ENCODE measurements at regions not wholly inside any gene's neighbourhood (a gene's known extent, or its start where the extent isn't known, plus 50 kb on each side); places are given as distances from the start of the nearest gene placed in this dataset.

DNA sequence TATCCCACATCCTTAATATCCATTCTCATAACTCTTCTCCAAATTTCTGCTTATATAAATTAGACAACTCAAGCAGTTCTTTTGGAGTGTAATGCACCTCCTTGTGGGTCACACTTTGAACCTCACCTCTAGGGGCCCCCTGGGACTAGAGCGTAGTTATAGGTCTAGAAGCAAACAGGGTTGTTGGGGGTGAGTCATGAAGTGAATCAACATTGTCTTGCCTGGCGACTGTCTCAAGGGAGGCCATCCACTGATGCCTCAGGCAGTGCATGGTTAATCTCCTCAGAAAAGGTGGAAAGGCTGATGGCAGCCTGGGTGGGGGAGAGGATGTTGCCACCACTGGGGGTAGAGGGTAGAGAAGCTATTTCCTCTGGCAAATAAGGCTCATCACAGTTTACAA, 129.1 kb downstream of the TNFRSF21 start:
- H3K79me2 ChIP-seq (ENCODE audit: insufficient read depth, low read length), result no peaks in the 10 kb centered on the region
- no peaks in the 10 kb centered on the region for H3K27me3 ChIP-seq (ENCODE audit: insufficient read depth, low read length)
- TF ChIP-seq, protein P1, sequence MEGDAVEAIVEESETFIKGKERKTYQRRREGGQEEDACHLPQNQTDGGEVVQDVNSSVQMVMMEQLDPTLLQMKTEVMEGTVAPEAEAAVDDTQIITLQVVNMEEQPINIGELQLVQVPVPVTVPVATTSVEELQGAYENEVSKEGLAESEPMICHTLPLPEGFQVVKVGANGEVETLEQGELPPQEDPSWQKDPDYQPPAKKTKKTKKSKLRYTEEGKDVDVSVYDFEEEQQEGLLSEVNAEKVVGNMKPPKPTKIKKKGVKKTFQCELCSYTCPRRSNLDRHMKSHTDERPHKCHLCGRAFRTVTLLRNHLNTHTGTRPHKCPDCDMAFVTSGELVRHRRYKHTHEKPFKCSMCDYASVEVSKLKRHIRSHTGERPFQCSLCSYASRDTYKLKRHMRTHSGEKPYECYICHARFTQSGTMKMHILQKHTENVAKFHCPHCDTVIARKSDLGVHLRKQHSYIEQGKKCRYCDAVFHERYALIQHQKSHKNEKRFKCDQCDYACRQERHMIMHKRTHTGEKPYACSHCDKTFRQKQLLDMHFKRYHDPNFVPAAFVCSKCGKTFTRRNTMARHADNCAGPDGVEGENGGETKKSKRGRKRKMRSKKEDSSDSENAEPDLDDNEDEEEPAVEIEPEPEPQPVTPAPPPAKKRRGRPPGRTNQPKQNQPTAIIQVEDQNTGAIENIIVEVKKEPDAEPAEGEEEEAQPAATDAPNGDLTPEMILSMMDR (IDR thresholded peaks at IDR 0.05; ENCODE audit: insufficient read depth, low read depth, low read length), result no peak
- TF ChIP-seq EZH2 (IDR thresholded peaks at IDR 0.05; ENCODE audit: insufficient read depth, low read length), result no peak
- FAIRE-seq (no peak), DNase-seq (ENCODE audit: low read depth) (no peak)
- H3K4me3 ChIP-seq (ENCODE audit: insufficient read depth, low read depth, low read length), result no peak overlapping the region
- H3K9ac ChIP-seq (ENCODE audit: low read length), result no peak overlapping the region
- H3K4me1 ChIP-seq (ENCODE audit: insufficient read depth, low read length), result no peaks in the 10 kb centered on the region
- Mint-ChIP-seq H3K4me1 (ENCODE audit: low read depth, unreplicated experiment) (peaks cover 12% of the 10 kb centered on the region), H3K36me3 (ENCODE audit: low read depth, unreplicated experiment) (peaks cover 3% of the 10 kb centered on the region), H3K27me3 (ENCODE audit: low read depth, unreplicated experiment) (no peaks in the 10 kb centered on the region), H3K27ac (ENCODE audit: unreplicated experiment) (peak overlapping the region; percentile 20), H3K4me3 (ENCODE audit: unreplicated experiment) (no peak overlapping the region), H3K9me3 (ENCODE audit: unreplicated experiment) (no peaks in the 10 kb centered on the region)
- H3K9me3 ChIP-seq (ENCODE audit: insufficient read depth, low read depth, low read length), result no peaks in the 10 kb centered on the region
- H3K27ac ChIP-seq (ENCODE audit: low read depth, low read length), result no peak overlapping the region
- H4K20me1 ChIP-seq (ENCODE audit: insufficient read depth, low read length), result no peaks in the 10 kb centered on the region
- H3K4me2 ChIP-seq (ENCODE audit: low read length), result no peak overlapping the region
- H2AFZ ChIP-seq (ENCODE audit: low read depth, low read length), result no peak overlapping the region
- H3K36me3 ChIP-seq (ENCODE audit: insufficient read depth, low read length), result no peaks in the 10 kb centered on the region

DNA sequence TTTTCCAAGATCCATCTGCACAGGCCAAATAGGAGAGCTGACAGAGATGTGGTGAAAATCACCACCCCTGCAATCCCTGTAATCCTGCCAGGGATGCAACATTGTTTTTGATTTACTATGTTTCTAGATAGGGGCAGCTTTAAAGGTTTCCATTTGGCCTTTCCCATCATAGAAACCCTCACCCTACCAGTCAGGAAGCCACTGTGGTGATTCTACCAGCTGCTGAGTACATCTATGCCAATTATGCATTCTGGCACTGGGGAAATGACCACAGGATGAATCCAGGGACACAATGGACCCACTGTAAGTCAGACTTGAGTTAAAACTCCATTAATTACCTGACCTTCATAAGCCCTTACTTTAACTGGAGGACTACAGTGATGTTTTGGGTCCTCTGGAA, 130.4 kb downstream of the TNFRSF21 start:
- no peak overlapping the region for H3K27ac Mint-ChIP-seq (ENCODE audit: unreplicated experiment)
- H3K4me3 Mint-ChIP-seq (ENCODE audit: unreplicated experiment), result no peak overlapping the region
- H3K27ac ChIP-seq (ENCODE audit: low read depth, low read length), result no peak overlapping the region
- H3K9ac ChIP-seq (ENCODE audit: low read length), result no peak overlapping the region
- H3K36me3 Mint-ChIP-seq (ENCODE audit: low read depth, unreplicated experiment), result peaks cover 3% of the 10 kb centered on the region
- H3K27me3 ChIP-seq (ENCODE audit: insufficient read depth, low read length), result no peaks in the 10 kb centered on the region
- H2AFZ ChIP-seq (ENCODE audit: low read depth, low read length), result no peak overlapping the region
- H4K20me1 ChIP-seq (ENCODE audit: insufficient read depth, low read length), result no peaks in the 10 kb centered on the region
- H3K4me2 ChIP-seq (ENCODE audit: low read length), result no peak overlapping the region
- TF ChIP-seq, protein P1 (IDR thresholded peaks at IDR 0.05; ENCODE audit: insufficient read depth, low read depth, low read length), result no peak
- no peak for TF ChIP-seq EZH2 (IDR thresholded peaks at IDR 0.05; ENCODE audit: insufficient read depth, low read length)
- H3K4me1 Mint-ChIP-seq (ENCODE audit: low read depth, unreplicated experiment), result peaks cover 12% of the 10 kb centered on the region
- no peak for FAIRE-seq
- no peaks in the 10 kb centered on the region for H3K9me3 ChIP-seq (ENCODE audit: insufficient read depth, low read depth, low read length)
- H3K4me1 ChIP-seq (ENCODE audit: insufficient read depth, low read length), result no peaks in the 10 kb centered on the region
- no peak for DNase-seq (ENCODE audit: low read depth)
- no peaks in the 10 kb centered on the region for H3K27me3 Mint-ChIP-seq (ENCODE audit: low read depth, unreplicated experiment)
- H3K79me2 ChIP-seq (ENCODE audit: insufficient read depth, low read length), result no peaks in the 10 kb centered on the region
- H3K36me3 ChIP-seq (ENCODE audit: insufficient read depth, low read length), result no peaks in the 10 kb centered on the region
- peaks cover 4% of the 10 kb centered on the region for H3K9me3 Mint-ChIP-seq (ENCODE audit: unreplicated experiment)
- H3K4me3 ChIP-seq (ENCODE audit: insufficient read depth, low read depth, low read length), result no peak overlapping the region

DNA sequence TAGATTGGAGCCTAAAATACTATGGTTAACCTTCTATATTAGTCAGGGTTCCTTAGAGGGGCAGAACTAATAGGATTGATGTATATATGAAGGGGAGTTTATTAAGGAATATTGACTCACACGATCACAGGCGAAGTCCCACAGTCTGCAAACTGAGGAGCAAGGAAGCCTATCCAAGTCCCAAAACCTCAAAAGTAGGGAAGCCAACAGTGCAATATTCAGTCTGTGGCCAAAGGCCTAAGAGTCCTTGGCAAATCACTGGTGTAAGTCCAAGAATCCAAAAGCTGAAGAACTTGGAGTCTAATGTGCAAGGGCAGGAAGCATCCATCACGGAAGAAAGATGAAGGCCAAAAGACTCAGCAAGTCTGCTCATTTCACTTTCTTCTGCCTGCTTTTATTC, 133.5 kb upstream of the ADGRF1 start:
- peaks cover 6% of the 10 kb centered on the region for H3K9me3 Mint-ChIP-seq (ENCODE audit: unreplicated experiment)
- no peak overlapping the region for H2AFZ ChIP-seq (ENCODE audit: low read depth, low read length)
- FAIRE-seq (no peak), DNase-seq (ENCODE audit: low read depth) (no peak)
- H4K20me1 ChIP-seq (ENCODE audit: insufficient read depth, low read length), result no peaks in the 10 kb centered on the region
- no peak overlapping the region for H3K4me3 Mint-ChIP-seq (ENCODE audit: unreplicated experiment)
- H3K27ac ChIP-seq (ENCODE audit: low read depth, low read length), result no peak overlapping the region
- no peaks in the 10 kb centered on the region for H3K36me3 Mint-ChIP-seq (ENCODE audit: low read depth, unreplicated experiment)
- peaks cover 7% of the 10 kb centered on the region for H3K4me1 Mint-ChIP-seq (ENCODE audit: low read depth, unreplicated experiment)
- H3K27me3 ChIP-seq (ENCODE audit: insufficient read depth, low read length), result no peaks in the 10 kb centered on the region
- TF ChIP-seq EZH2 (IDR thresholded peaks at IDR 0.05; ENCODE audit: insufficient read depth, low read length), result no peak
- TF ChIP-seq, protein P1 (IDR thresholded peaks at IDR 0.05; ENCODE audit: insufficient read depth, low read depth, low read length), result no peak
- no peaks in the 10 kb centered on the region for H3K79me2 ChIP-seq (ENCODE audit: insufficient read depth, low read length)
- no peak overlapping the region for H3K9ac ChIP-seq (ENCODE audit: low read length)
- H3K9me3 ChIP-seq (ENCODE audit: insufficient read depth, low read depth, low read length), result no peaks in the 10 kb centered on the region
- no peaks in the 10 kb centered on the region for H3K4me1 ChIP-seq (ENCODE audit: insufficient read depth, low read length)
- no peak overlapping the region for H3K4me2 ChIP-seq (ENCODE audit: low read length)
- H3K27ac Mint-ChIP-seq (ENCODE audit: unreplicated experiment), result no peak overlapping the region
- no peaks in the 10 kb centered on the region for H3K27me3 Mint-ChIP-seq (ENCODE audit: low read depth, unreplicated experiment)
- H3K4me3 ChIP-seq (ENCODE audit: insufficient read depth, low read depth, low read length), result no peak overlapping the region
- no peaks in the 10 kb centered on the region for H3K36me3 ChIP-seq (ENCODE audit: insufficient read depth, low read length)

Measured in astrocyte (in vitro differentiated cells and primary cell).